ENCODE measurements at regions not wholly inside any gene's neighbourhood (a gene's known extent, or its start where the extent isn't known, plus 50 kb on each side); places are given as distances from the start of the nearest gene placed in this dataset.
"Not testable (repeated sequence)": the region's sequence is repeated elsewhere in the genome, so short reads cannot be mapped to it uniquely, and the experiment has no call there.

- ATAC-seq, result no peak
- DNase-seq (ENCODE audit: low read depth in 1 of 2, low spot score in 1 of 2), result no peak
- WGBS (ENCODE audit: missing lambda C conversion rate), result 5% methylated on average over 3 of the region's 3 CpGs
- Histone ChIP-seq H3K4me2 (no peak overlapping the region), H3K27ac (no peak overlapping the region), H3K4me1 (no peaks in the 10 kb centered on the region), H3K4me3 (no peak overlapping the region), H3K9me3 (no peaks in the 10 kb centered on the region)
- TF ChIP-seq RFX5 (IDR thresholded peaks at IDR 0.05) (no peak), CHD2 (IDR thresholded peaks at IDR 0.05; ENCODE audit: low read length, partially characterized antibody) (no peak), EP300 (IDR thresholded peaks at IDR 0.05) (no peak), JUNB (IDR thresholded peaks at IDR 0.05) (no peak)
- ChIA-PET CTCF (interaction anchor here (1.1 kb wide), 1 partner anchor 18 kb away, joined by 3 read pairs; no protein-coding TSS in a partner anchor), POLR2A (no interaction called here)
- no peak for FAIRE-seq
These were observed 964.3 kb upstream of the GRIA3 start for GRCh38 chrX:122219735-122220134.

- Histone ChIP-seq H3K4me1 (no peaks in the 10 kb centered on the region), H3K27ac (no peak overlapping the region), H3K9me3 (no peaks in the 10 kb centered on the region), H3K4me3 (no peak overlapping the region), H3K4me2 (no peak overlapping the region)
- FAIRE-seq, result no peak
- POLR2A ChIA-PET, result no interaction called here
- DNase-seq (ENCODE audit: low read depth in 1 of 2, low spot score in 1 of 2), result no peak
- WGBS (ENCODE audit: missing lambda C conversion rate), result 21% methylated on average over 3 of the region's 3 CpGs
- TF ChIP-seq RAD21 (conservative IDR thresholded peaks at IDR 0.05 in 1 of 2, IDR thresholded peaks at IDR 0.05 in 1 of 2), result no peak
- TF ChIP-seq NR3C1 (IDR thresholded peaks at IDR 0.05), result no peak
- TF ChIP-seq HOXA7 (CRISPR knock-in tag; IDR thresholded peaks at IDR 0.05), result no peak
- TF ChIP-seq TP53 (CRISPR knock-in tag; IDR thresholded peaks at IDR 0.05), result no peak
- TF ChIP-seq, protein P1, sequence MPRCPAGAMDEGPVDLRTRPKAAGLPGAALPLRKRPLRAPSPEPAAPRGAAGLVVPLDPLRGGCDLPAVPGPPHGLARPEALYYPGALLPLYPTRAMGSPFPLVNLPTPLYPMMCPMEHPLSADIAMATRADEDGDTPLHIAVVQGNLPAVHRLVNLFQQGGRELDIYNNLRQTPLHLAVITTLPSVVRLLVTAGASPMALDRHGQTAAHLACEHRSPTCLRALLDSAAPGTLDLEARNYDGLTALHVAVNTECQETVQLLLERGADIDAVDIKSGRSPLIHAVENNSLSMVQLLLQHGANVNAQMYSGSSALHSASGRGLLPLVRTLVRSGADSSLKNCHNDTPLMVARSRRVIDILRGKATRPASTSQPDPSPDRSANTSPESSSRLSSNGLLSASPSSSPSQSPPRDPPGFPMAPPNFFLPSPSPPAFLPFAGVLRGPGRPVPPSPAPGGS (IDR thresholded peaks at IDR 0.05), result no peak
- ATAC-seq, result no peak
- CTCF ChIA-PET, result no interaction called here
These were observed 963.3 kb upstream of the GRIA3 start for GRCh38 chrX:122220644-122221373.

DNA sequence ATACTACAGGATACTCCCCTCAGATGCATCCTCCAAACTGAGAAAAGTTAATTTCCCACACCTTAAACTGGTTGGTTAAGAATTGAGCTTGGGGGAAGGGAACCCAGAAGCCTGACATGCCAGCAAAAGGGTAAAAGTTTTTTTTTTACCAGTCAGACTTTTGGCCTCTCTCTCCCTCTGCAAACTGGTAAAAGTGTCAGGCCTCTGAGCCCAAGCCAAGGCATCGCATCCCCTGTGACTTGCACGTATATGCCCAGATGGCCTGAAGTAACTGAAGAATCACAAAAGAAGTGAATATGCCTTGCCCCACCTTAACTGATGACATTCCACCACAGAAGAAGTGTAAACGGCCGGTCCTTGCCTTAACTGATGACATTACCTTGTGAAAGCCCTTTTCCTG, 962.3 kb upstream of the GRIA3 start:
- H3K27ac ChIP-seq; DNase-seq (ENCODE audit: low read depth in 1 of 2, low spot score in 1 of 2); H3K9me3 ChIP-seq; H3K4me2 ChIP-seq; POLR2A ChIA-PET; H3K4me3 ChIP-seq; ATAC-seq; FAIRE-seq; H3K4me1 ChIP-seq; CTCF ChIA-PET: not testable (repeated sequence)
- whole genome bisulfite sequencing (ENCODE audit: missing lambda C conversion rate), result 14% methylated on average over 4 of the region's 4 CpGs

DNA sequence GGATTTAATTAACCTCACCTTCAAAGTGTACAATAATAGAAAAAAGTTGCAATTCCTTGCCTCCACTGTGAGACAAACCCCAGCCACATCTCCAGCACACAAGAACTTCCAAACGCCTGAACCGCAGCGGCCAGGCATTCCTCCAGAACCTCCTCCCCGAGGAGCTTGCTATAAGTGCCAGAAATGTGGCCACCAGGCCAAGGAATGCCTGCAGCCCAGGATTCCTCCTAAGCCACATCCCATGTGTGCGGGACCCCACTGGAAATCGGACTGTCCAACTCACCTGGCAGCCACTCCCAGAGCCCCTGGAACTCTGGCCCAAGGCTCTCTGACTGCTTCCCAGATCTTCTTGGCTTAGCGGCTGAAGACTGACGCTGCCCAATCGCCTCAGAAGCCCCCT, 959.9 kb upstream of the GRIA3 start:
- not testable (repeated sequence) for H3K27ac ChIP-seq, FAIRE-seq
- WGBS (ENCODE audit: missing lambda C conversion rate), result 20% methylated on average over 1 of the region's 9 CpGs

GRCh38 chrX:122238801-122239200, 945.3 kb upstream of the GRIA3 start:
- no peaks in the 10 kb centered on the region for H3K9me3 ChIP-seq
- H3K27ac ChIP-seq, result no peak overlapping the region
- H3K4me1 ChIP-seq, result no peaks in the 10 kb centered on the region
- POLR2A ChIA-PET, result no interaction called here
- no peak overlapping the region for H3K4me3 ChIP-seq
- CTCF ChIA-PET, result interaction anchor here (0.6 kb wide), 1 partner anchor 158 kb away, joined by 3 read pairs; no protein-coding TSS in a partner anchor
- FAIRE-seq, result no peak
- no peak overlapping the region for H3K4me2 ChIP-seq
- no peak for ATAC-seq
- no peak for DNase-seq (ENCODE audit: low read depth in 1 of 2, low spot score in 1 of 2)
- TF ChIP-seq RAD21 (conservative IDR thresholded peaks at IDR 0.05 in 1 of 2, IDR thresholded peaks at IDR 0.05 in 1 of 2) (no peak), KDM5A (IDR thresholded peaks at IDR 0.05) (no peak), RNF2 (IDR thresholded peaks at IDR 0.05; ENCODE audit: borderline replicate concordance, low read depth) (no peak), MAFK (IDR thresholded peaks at IDR 0.05; ENCODE audit: partially characterized antibody) (no peak), CBX8 (IDR thresholded peaks at IDR 0.05) (no peak), EHF (CRISPR knock-in tag; IDR thresholded peaks at IDR 0.05) (no peak), CBX2 (IDR thresholded peaks at IDR 0.05; ENCODE audit: borderline replicate concordance, low read depth) (no peak), ZC3H11A (IDR thresholded peaks at IDR 0.05) (no peak), PBX3 (IDR thresholded peaks at IDR 0.05) (no peak), PHF8 (IDR thresholded peaks at IDR 0.05; ENCODE audit: borderline replicate concordance, low read depth) (no peak), HEYL (CRISPR knock-in tag; IDR thresholded peaks at IDR 0.05) (no peak), FOSB (CRISPR knock-in tag; IDR thresholded peaks at IDR 0.05) (no peak), RFX5 (IDR thresholded peaks at IDR 0.05) (no peak), RARB (CRISPR knock-in tag; IDR thresholded peaks at IDR 0.05) (no peak), ZSCAN20 (CRISPR knock-in tag; IDR thresholded peaks at IDR 0.05) (no peak)
- TF ChIP-seq, protein P1 (IDR thresholded peaks at IDR 0.05), result no peak

More for the DNA sequence above, 959.9 kb upstream of the GRIA3 start:
- H3K4me3 ChIP-seq; H3K9me3 ChIP-seq; H3K4me2 ChIP-seq; ATAC-seq; DNase-seq (ENCODE audit: low read depth in 1 of 2, low spot score in 1 of 2); CTCF ChIA-PET; H3K4me1 ChIP-seq; POLR2A ChIA-PET: not testable (repeated sequence)
